ENCODE measurements at regions not wholly inside any gene's neighbourhood (a gene's known extent, or its start where the extent isn't known, plus 50 kb on each side); places are given as distances from the start of the nearest gene placed in this dataset.

DNA sequence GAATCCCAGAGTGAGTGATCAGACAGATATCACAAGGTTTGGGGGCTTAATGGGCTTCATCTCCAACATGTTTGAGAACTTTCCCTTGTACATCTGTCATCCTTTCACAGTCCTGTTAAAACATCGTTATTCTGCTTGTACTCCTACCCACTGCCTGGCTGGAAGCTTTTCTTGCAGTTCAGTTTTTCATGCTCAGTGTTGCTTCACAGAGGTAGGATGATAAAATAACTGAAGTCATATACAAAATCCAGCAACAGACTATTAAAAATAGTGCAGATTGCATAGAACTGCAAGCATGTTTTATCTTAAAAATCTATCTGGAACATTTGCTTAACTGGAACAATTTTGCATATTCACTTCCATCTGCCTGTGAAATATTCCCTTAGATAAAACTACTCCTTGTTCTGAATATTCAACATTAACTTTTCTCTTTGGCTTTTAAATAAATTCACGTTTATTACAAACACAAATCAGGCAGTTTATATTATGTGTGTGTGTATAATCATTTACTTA is 579.6 kb upstream of the IGFBP7 start:
- DNase-seq (ENCODE audit: low spot score) = no peak

DNA sequence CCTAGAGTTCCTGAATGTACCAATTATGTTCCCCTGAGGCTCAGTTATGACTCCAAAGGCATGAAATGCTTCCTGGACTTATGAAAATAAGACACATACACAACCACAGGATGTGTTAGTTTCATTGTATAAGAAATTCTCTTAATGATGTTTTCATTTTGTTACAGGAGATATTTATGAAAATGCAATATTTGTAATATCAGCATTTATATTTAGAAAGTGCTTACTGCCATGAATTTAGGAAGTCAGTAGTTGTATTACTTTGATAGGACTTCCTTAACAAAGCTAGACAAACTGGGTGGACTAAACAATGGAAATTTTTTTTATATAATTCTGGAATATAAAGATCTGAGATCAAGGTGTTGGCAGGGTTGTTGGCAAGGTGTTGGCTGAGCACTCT is 572.1 kb upstream of the IGFBP7 start:
- no peak for DNase-seq (ENCODE audit: low spot score)

DNA sequence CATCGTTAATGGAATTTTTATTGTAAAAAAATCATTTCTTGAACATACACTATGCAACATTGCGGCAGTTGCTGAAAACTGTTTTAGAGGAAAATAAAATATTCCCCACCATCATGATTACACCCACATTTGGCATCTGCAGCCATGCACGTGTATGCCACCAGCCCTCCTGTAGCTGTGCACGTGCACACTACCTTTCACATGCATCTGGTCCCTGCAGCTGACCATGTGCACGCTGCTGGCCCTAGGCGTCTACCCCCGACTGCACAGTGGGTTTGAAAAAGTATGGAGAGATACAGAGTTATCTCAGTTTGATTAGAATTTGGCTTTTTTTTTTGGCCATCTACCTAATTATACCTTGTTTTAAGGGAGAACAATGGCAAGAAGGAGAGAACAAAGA is 569.8 kb upstream of the IGFBP7 start:
- DNase-seq (ENCODE audit: low spot score) = no peak

DNA sequence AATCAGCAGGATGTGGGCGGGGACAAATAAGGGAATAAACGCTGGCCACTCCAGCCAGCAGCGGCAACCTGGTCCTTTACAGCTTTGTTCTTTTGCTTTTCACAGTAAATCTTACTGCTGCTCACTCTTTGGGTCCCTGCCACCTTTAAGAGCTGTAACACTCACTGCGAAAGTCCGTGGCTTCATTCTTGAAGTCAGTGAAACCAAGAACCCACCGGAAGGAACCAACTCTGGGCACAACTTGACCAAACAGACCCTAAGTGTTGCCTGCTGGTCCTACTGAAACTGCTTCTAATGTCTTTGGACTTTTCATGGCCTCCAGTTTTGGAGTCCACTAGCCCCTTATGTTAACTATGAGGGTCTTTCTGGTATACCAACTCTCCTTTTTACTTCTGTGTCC is 566.2 kb upstream of the IGFBP7 start:
- no peak for DNase-seq (ENCODE audit: low spot score)

DNA sequence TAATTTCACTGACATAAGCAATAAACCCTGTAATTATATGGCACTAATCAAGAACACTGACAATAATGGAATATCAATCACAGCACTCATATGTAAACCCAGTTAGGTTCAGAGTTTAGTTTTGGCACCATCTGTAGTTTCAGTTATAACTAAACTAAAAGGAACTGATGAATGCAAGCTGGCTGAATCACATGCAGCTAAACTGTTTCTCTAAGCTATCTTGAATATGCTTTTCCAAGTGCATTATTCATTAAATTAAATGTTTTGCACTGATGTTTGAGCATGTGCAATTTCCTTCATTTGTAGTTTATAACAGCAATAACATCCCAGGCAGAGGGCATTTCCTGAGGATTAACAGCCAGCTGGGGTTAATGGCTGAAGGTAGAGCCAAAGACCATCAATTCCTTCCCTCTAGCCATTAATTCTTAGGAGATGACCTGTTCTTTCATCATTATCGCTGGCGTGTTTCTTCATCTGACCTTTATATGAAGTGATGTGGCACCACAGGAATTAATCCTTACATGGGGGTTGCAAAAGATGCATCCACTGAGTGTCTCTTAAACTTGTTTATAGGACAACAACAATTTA is 562.8 kb upstream of the IGFBP7 start:
- DNase-seq (ENCODE audit: low spot score) = no peak

DNA sequence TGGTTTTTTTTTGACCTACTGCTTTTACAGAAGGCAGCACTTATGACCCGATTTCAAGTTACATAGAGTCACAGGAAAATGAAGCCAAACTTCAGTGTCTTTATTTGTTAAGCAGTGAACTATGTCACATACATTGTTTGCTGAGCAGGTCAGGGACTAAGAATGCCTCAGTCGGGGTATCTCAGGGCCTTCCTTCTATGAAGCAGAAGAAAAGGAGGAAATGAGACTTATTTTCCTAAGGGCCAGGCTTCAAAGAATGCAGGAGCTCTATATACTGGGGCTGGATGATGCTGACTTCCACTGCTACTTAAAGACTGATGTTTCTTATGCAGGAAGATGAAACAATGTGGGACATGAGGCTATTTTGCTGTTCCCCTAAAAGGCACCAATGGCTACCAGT is 558.4 kb upstream of the IGFBP7 start:
- DNase-seq (ENCODE audit: low spot score) = no peak

DNA sequence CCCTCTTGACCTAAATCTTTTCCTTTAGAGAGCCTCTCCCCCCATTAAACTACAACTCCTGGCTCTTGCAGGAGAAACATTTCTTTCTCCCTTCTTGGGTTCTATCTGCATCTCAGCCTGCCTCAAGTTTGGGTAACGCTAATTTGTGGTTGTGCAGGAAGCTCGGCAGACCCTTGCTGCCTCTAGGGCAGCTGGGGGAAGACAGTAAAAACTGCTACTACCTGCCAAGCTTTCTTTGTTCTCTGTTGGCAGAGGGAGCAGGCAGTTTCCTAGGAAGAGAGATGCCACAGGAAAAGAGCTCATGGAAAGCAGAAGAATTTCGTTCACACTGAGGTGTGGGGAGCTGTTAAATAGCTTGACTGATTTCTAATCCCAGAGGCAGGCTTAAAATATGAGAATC is 555.6 kb upstream of the IGFBP7 start:
- DNase-seq (ENCODE audit: low spot score) = no peak

DNA sequence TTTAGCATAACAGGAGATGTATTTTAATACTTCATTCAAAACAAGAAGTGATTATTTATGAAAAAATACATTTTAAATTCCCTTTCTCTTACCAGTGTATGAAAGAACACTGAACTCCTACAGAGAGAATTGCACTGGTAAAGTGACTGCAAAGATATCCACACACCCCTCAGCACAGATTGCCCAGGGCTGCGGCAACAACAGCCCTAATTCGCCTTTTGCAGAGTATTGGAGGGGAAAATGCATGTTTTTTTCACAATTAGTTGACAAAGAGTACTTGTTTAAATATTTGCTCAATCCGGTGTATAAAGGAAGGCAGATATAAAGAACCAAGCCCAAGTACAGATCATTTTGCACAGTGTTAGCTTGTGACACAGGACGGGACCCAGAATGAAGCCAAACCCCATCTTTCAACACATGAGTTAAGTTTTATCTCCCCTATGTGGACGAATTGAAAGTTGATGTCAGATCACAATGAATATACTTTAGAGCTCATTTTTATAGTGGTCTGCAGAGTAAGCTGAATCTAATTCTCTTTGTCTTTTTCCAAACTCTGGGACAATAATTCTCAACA is 551.4 kb upstream of the IGFBP7 start:
- no peak for DNase-seq (ENCODE audit: low spot score)

DNA sequence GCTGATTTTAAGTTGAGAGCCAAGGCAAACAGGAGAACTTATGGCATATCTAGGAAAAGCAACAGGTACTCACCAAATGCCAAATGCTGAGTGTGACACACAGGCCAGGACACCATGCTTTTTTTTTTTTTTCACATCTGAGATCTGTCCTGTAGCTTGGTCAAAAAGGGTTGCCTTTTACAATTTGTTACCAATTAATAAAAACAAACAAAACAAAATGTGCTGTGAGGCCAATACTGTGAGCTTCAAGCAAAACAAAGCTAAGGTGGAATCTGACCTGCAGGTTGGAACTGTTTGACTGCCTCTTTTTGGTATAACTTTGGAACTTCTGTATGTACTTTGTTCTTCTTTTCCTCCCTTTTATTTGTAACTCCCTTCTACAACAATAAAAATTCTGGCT is 548.5 kb upstream of the IGFBP7 start:
- no peak for DNase-seq (ENCODE audit: low spot score)

DNA sequence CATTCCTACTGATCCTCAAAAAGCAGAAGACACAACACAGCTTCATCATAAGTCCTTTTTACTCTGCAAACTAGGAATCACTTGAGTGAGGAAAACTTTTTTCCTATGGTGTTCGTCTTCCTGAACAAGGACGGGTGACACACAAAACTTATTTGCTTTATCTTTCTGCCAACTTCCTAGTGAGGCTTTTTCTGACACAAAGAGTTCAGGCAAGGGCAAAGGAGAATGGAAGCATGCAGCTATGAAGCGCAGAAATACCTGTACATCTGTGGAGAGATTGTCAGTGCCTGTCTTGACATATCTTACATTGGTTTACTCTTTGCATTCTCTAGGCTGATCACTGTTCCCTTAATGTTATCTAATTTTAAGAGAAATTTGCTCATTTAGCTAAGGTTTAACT is 548.0 kb upstream of the IGFBP7 start:
- DNase-seq (ENCODE audit: low spot score) = no peak

DNA sequence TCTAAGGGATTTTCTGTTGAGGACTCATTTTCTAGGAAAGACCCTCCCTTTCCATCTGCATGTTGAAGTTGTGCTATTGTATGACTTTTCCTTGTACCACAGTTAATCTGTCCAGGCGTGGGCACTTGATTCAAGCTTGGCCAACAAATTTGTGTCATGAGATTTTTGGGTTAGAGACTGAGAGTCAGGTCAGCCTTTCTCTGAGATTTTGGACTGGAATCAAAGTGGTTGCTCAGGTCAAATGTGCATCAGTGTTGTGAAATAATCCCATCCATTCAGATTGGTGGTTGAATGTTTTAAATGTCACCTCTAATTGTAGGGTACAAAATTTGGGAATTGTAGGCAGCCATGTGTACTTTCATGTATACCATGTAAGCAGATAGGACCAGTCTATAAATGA is 545.2 kb upstream of the IGFBP7 start:
- no peak for DNase-seq (ENCODE audit: low spot score)

DNA sequence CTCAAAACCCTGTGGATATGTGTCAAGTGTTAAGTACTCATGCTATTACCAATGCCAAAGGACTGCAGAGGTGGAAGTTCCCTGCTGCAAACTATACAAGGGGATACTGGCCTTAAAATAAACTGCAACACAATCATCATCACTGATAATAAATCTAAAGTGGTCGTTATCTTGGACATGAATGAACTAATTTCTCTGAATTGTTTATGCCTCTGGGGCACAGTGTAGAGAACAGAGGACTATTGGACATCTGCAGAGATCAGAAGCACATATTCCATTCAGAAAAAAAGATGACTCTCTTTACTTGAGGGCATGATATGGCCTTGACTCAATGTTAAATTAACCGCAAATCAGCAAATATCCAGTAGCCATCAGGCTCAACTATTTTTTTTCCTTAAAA is 542.6 kb upstream of the IGFBP7 start:
- DNase-seq (ENCODE audit: low spot score) = no peak

DNA sequence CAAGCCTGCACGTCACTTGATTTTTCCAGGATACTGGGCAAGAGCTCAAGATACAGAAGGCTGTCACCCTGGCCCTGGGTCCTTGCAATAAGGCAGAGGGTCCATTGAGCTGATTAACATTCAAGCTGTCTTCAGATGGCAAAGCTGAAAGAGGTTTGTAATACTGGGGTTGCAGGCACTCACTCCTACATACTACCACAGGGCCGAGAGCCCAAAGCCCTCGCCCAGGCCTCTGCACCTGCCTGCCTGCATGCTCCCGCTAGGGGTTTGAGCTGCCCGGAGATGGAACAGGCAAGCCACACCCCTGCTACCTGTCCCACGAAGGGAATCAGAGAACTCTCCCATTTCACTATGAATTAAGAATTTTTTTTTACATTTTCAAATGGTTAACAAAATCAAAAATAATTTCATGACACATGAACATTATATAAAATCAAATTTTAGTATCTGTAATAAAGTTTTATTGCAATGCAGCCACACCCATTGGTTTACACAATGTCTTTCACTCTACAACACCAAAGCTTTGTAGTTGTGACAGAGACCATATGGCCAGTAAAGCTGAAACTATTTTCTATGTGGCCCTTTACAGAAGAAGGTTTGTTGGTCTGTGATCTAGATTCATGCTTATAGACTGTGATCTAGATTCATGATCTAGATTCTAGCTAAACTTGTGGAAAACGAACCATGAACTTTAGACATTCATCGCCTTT is 530.4 kb upstream of the IGFBP7 start:
- DNase-seq (ENCODE audit: low spot score) = no peak

DNA sequence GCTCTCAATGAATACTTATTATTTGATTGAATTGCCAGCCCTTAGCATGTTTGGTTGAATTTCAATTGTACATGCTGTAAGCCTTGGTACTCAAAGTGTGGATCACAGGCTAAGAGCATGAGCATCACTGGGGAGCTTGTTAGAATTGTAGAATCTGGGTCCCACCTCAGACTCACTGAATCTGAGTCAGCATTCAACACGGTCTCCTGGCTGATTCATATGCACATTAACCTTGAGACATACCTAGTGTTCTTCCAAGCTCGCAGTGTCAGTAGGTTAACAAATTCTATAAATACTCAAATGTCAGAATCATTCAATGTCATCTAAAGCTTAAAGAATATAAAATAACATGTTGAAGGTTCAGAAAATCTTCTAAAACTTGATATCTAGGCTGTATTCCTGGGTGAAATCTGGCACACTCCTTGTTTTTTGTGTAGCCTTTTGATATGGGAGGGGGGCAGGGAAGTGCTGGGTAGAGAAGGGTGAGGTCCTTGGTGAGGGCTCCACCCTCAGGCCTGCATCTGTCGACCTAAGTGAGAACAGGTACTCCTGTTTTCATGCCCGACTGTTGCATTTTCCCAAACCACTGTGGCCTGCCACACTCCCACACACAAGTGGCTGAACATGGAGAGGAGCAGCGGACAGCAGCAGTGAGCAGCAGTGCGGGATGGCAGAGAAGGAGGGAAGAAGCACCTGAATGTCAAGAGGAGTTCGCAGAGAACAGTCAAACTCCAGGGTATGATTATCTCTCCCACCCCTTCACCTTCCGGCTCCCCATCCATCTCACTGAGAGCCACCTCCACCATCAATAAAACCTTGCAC is 529.6 kb upstream of the IGFBP7 start:
- DNase-seq (ENCODE audit: low spot score) = no peak

DNA sequence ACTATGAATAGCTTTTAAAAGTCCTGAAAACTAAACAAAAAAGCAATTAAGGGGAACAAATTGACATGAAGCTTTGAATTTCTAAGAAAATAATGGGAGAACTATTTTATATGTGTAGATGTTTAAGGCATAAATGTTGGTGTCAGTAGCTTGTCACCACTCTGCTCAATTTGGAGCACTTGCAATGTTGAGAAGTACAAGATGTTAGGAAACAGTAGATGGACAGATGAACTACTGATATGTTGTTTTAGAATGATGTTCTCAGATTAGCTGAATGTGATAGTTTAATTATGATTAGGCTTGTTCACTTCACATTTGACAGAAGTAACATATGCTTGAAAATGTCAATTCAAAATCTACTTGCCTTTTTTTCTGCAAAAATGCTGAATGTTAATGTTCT is 525.7 kb upstream of the IGFBP7 start:
- no peak for DNase-seq (ENCODE audit: low spot score)

DNA sequence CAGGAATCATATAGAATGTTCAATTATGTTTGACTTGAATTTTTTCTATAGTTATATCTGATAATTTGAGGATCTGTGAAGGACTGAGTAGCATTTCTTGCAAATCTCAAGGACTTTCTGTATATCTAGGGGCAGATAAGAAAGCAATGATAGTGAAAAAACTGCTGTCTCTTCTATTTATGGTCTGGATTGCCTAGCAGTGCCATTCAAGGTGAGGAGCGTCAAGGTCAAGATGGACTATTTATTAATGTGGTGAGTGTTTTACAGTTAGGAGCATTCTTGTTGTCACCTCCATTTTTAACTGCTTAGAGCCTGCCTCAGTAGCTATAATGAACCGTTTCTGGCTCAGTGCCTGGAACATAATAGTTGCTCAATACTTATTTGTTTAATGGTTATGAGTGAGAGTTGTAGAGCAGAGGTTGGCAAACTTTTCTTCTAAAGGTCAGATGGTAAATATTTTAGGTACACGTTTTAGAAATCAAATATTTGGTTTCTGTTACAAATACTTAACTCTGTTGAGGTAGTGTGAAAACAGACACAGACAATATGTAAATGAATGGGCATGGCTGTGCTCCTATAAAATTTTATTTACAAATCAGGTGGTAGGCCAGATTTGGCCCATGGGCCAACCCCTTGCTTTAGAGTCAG is 523.2 kb upstream of the IGFBP7 start:
- no peak for DNase-seq (ENCODE audit: low spot score)

DNA sequence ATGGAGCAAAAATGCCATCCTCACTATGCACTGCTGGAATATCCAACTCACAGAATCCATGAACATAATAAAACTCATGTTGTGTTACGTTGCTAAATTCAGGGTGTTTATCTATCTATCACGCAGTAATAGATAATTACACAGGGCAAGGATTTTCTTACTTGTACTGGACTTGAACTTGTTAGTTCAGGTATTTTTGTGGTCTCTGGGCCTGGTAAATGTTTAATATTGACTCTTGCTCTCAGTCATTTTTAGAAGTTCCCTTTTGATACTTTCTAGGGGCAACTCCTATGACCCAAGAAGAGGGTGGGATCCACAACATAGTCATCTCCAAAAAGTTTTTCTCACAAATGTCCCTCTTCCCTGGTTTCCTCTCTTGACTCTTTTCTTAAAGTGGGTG is 522.4 kb upstream of the IGFBP7 start:
- no peak for DNase-seq (ENCODE audit: low spot score)

DNA sequence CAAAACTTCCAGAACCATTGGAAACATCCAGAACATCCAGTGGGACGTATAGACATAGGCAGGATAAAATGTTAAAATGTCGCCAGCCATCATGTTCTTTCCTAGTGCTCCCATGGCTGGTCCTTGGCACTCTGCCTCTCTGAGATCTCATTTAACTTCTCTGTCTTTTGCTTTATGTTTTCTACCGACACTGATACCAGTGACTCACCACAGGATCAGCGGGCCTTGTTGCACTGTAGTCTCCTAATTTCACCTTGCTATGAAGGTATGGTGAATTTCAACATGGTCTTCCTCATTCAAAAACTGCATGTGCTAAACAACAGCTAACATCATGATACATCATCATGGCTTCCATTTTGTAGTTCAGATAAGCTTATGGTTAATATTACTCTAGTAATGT is 521.0 kb upstream of the IGFBP7 start:
- DNase-seq (ENCODE audit: low spot score) = no peak

DNA sequence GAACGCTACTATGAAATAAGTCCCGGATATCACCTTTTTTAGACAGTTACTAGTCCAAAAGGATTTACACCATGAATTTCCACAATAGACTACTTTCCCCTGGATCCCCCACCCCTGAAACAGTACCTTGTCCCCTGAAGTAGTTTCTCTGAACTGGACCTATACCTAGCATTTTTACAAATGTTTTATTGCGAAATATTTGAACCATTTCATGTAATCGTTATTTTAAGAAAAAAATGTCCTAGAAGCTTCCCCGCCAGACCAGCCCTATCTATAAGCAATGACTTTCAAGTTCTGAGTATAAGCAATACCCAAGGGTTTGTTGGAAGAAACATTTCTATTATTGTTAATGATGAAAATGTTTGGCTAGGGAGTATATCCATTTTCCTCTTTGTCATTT is 517.8 kb upstream of the IGFBP7 start:
- DNase-seq (ENCODE audit: low spot score) = no peak

DNA sequence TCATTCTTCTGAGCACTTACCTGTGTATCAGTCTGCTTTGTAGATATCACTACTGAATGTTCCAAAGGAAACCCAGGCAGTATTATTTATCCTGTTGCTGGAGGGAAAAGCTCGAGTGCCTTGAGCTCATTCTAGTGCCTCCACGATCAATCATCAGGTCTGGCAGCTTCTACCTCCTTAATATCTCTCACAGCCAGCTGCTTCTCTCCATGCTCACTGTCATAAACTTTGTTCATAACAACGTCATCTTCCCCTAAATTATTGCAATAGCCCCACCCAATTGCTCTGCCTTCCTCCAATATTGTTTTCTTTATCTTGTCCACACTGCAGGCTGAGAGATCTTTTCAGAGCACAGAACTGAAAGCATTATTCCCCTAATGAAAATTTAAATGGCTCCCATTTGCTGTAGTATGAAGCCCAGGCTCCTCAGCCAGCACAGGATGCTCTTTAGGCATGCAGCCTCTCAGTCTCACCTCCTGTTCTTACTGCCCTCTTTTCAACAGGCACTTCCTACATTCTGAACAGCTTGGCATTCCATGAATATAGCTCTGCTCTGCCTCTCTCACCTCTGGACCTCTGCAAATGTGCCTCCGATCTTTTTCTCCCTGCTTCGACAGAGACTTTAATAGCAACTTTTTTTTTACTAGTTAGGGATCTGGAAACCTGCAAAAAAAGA is 504.2 kb upstream of the IGFBP7 start:
- DNase-seq (ENCODE audit: low spot score) = no peak

DNA sequence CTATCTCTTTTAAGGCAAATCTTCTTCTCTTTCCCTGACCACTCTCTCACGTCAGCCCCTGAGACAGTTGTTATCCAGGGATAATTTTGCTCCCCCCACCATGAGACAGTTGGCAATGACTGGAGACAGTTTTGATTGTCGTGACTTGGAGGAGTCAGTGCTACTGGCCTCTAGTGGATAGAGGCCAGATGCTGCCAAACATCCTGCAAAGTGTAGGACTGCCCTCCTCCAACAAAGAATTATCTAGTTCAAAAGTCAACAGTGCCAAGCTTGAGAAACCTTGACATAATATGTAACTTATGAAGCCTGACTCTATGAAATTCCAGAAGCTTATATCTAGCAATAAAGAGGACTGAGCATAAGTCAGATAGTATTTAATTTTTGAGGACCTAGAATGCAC is 502.1 kb upstream of the IGFBP7 start:
- DNase-seq (ENCODE audit: low spot score) = no peak
